ENCODE measurements at regions not wholly inside any gene's neighbourhood (a gene's known extent, or its start where the extent isn't known, plus 50 kb on each side); places are given as distances from the start of the nearest gene placed in this dataset.

- FAIRE-seq (no peak), DNase-seq (ENCODE audit: low read depth, low spot score) (no peak)
Observed at GRCh38 chr18:61735564-61736102, 157.2 kb downstream of the RNF152 start.

GRCh38 chr18:61734396-61734795 lies 158.4 kb downstream of the RNF152 start:
- Histone ChIP-seq H3K9me1 (ENCODE audit: control insufficient read depth, extremely low read depth, insufficient read depth, low read length) (no peaks in the 10 kb centered on the region), H4K20me1 (ENCODE audit: control insufficient read depth, extremely low read depth, insufficient read depth, low read length) (no peaks in the 10 kb centered on the region), H3K27ac (ENCODE audit: control insufficient read depth, insufficient read depth, low read length) (no peak overlapping the region), H3K9me3 (ENCODE audit: control insufficient read depth, low read depth, low read length) (no peaks in the 10 kb centered on the region), H3K79me2 (ENCODE audit: control insufficient read depth, insufficient read depth, low read length) (no peaks in the 10 kb centered on the region), H3K4me2 (ENCODE audit: control insufficient read depth, extremely low read depth, insufficient read depth, low read depth, low read length) (no peak overlapping the region), H3K27me3 (ENCODE audit: control insufficient read depth, extremely low read depth, insufficient read depth, low read length) (no peaks in the 10 kb centered on the region), H2AFZ (ENCODE audit: control insufficient read depth, low read length) (no peak overlapping the region), H3K4me3 (ENCODE audit: control insufficient read depth in 2 of 3, extremely low read depth in 1 of 3, insufficient read depth in 2 of 3, low read depth in 1 of 3, low read length in 3 of 3) (no peak overlapping the region), H3K4me1 (ENCODE audit: control insufficient read depth, extremely low read depth, insufficient read depth, low read length) (no peaks in the 10 kb centered on the region), H3K36me3 (ENCODE audit: control insufficient read depth in 2 of 2, extremely low read depth in 1 of 2, insufficient read depth in 2 of 2, low read length in 2 of 2) (no peaks in the 10 kb centered on the region), H3K9ac (ENCODE audit: control insufficient read depth, extremely low read depth, insufficient read depth, low read length) (no peak overlapping the region)
- DNase-seq (ENCODE audit: low read depth, low spot score) (no peak), FAIRE-seq (no peak)
- no peak for TF ChIP-seq EZH2 (IDR thresholded peaks at IDR 0.05; ENCODE audit: low read length)
- no peak for TF ChIP-seq CTCF (optimal IDR thresholded peaks at IDR 0.05 in 1 of 3, IDR thresholded peaks at IDR 0.05 in 1 of 3, conservative IDR thresholded peaks at IDR 0.05 in 1 of 3; ENCODE audit: extremely low read depth in 1 of 3, insufficient read depth in 2 of 3, low read length in 3 of 3)
- dilution Hi-C loops (cut with MboI; ENCODE audit: extremely low pct_ligation_motif_present, low sequenced_read_pairs): no loop called here

More at GRCh38 chr18:61735564-61736102, 157.2 kb downstream of the RNF152 start:
- Histone ChIP-seq H4K20me1 (ENCODE audit: control insufficient read depth, extremely low read depth, insufficient read depth, low read length) (no peaks in the 10 kb centered on the region), H3K9me3 (ENCODE audit: control insufficient read depth, low read depth, low read length) (no peaks in the 10 kb centered on the region), H3K9me1 (ENCODE audit: control insufficient read depth, extremely low read depth, insufficient read depth, low read length) (no peaks in the 10 kb centered on the region), H3K4me2 (ENCODE audit: control insufficient read depth, extremely low read depth, insufficient read depth, low read depth, low read length) (no peak overlapping the region), H3K36me3 (ENCODE audit: control insufficient read depth in 2 of 2, extremely low read depth in 1 of 2, insufficient read depth in 2 of 2, low read length in 2 of 2) (no peaks in the 10 kb centered on the region), H3K9ac (ENCODE audit: control insufficient read depth, extremely low read depth, insufficient read depth, low read length) (no peak overlapping the region), H3K4me1 (ENCODE audit: control insufficient read depth, extremely low read depth, insufficient read depth, low read length) (no peaks in the 10 kb centered on the region), H3K27me3 (ENCODE audit: control insufficient read depth, extremely low read depth, insufficient read depth, low read length) (no peaks in the 10 kb centered on the region), H2AFZ (ENCODE audit: control insufficient read depth, low read length) (no peak overlapping the region), H3K4me3 (ENCODE audit: control insufficient read depth in 2 of 3, extremely low read depth in 1 of 3, insufficient read depth in 2 of 3, low read depth in 1 of 3, low read length in 3 of 3) (no peak overlapping the region), H3K79me2 (ENCODE audit: control insufficient read depth, insufficient read depth, low read length) (no peaks in the 10 kb centered on the region), H3K27ac (ENCODE audit: control insufficient read depth, insufficient read depth, low read length) (no peak overlapping the region)
- dilution Hi-C loops (cut with MboI; ENCODE audit: extremely low pct_ligation_motif_present, low sequenced_read_pairs): no loop called here
- no peak for TF ChIP-seq CTCF (optimal IDR thresholded peaks at IDR 0.05 in 1 of 3, IDR thresholded peaks at IDR 0.05 in 1 of 3, conservative IDR thresholded peaks at IDR 0.05 in 1 of 3; ENCODE audit: extremely low read depth in 1 of 3, insufficient read depth in 2 of 3, low read length in 3 of 3)
- TF ChIP-seq EZH2 (IDR thresholded peaks at IDR 0.05; ENCODE audit: low read length): no peak

Data from keratinocyte (primary cell).